Vagina (tissue), 2 donors: ENCODE measurements at regions not wholly inside any gene's neighbourhood (a gene's known extent, or its start where the extent isn't known, plus 50 kb on each side); places are given as distances from the start of the nearest gene placed in this dataset.

Source experiments
- CTCF ChIP-seq, 3 experiments: fragments of 450-650 bp in 2 of 3; fragments of 200-600 bp in 1 of 3; sonication (generic) in 1 of 3; IDR thresholded peaks; one replicate each; pipeline ENCODE4 v1.5.1; 2017 to 2019; ENCODE audit warnings: antibody characterized with exemption in 3 of 3, mild to moderate bottlenecking in 2 of 3, moderate library complexity in 2 of 3
- POLR2A ChIP-seq, 2 donors: fragments of 450-650 bp; IDR thresholded peaks; one replicate each; pipeline ENCODE4 v1.6.1; 2017; ENCODE audit warnings: antibody characterized with exemption in 2 of 2, mild to moderate bottlenecking in 2 of 2, moderate library complexity in 2 of 2

- TF ChIP-seq CTCF (IDR thresholded peaks at IDR 0.05) = no peak
- no peak for TF ChIP-seq POLR2A (IDR thresholded peaks at IDR 0.05)
Observed at GRCh38 chr11:96875712-96876111, 485.9 kb downstream of the JRKL start.
